NB4 (cell line): ENCODE measurements at regions not wholly inside any gene's neighbourhood (a gene's known extent, or its start where the extent isn't known, plus 50 kb on each side); places are given as distances from the start of the nearest gene placed in this dataset.

ENCODE experiments used
- POLR2A ChIP-seq: IDR thresholded peaks from 2 replicates; pipeline ENCODE4 v1.6.1; 2011; ENCODE audit warnings: mild to moderate bottlenecking; ENCODE audit not compliant: insufficient read length; ENCODE audit errors: extremely low read depth
- TF ChIP-seq, protein P1 (sequence below): IDR thresholded peaks from one replicate; pipeline ENCODE4 v1.5.1; 2012; ENCODE audit warnings: low read depth, low read length

DNA sequence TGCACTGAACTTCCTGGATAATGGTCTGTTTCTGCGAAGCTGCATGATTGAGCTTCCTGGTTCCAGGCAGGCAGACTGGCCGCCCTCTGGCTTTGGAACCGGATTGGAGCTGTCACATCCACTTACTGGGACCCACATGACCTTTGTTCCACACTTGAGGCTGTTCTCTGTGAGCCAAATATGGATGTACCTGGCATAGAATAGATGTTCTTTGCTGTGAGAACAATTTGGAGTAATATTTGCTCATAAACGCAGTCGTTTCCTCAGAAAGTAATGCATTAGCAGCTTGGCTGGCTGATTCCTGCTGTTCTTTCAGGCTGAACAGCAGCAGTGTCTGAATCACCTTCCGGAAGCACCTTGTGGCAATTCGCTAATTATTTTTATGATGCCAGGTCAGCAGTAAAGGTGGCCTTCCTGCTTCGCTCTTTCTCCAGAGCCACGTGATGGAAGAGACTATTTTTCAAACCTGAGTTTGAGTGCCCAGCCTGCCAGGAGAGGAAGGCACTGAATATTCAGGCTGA is 78.1 kb upstream of the BOD1L1 start:
- TF ChIP-seq, protein P1, sequence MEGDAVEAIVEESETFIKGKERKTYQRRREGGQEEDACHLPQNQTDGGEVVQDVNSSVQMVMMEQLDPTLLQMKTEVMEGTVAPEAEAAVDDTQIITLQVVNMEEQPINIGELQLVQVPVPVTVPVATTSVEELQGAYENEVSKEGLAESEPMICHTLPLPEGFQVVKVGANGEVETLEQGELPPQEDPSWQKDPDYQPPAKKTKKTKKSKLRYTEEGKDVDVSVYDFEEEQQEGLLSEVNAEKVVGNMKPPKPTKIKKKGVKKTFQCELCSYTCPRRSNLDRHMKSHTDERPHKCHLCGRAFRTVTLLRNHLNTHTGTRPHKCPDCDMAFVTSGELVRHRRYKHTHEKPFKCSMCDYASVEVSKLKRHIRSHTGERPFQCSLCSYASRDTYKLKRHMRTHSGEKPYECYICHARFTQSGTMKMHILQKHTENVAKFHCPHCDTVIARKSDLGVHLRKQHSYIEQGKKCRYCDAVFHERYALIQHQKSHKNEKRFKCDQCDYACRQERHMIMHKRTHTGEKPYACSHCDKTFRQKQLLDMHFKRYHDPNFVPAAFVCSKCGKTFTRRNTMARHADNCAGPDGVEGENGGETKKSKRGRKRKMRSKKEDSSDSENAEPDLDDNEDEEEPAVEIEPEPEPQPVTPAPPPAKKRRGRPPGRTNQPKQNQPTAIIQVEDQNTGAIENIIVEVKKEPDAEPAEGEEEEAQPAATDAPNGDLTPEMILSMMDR: no peak
- no peak for TF ChIP-seq POLR2A
